ENCODE measurements at regions not wholly inside any gene's neighbourhood (a gene's known extent, or its start where the extent isn't known, plus 50 kb on each side); places are given as distances from the start of the nearest gene placed in this dataset.

GRCh38 chr13:99828123-99828522 lies 143.4 kb downstream of the ZIC5 start:
- H3K4me1 ChIP-seq (ENCODE audit: control insufficient read depth, insufficient read depth, low read length): no peaks in the 10 kb centered on the region
- WGBS, 2 experiments: 100% methylated on average over 1 of the region's 3 CpGs
- H3K4me3 ChIP-seq (ENCODE audit: insufficient read depth, low read depth, low read length): no peak overlapping the region
- no peaks in the 10 kb centered on the region for H3K9me3 ChIP-seq (ENCODE audit: control insufficient read depth, low read length)
- no peaks in the 10 kb centered on the region for H3K36me3 ChIP-seq (ENCODE audit: control insufficient read depth, insufficient read depth, low read length)
- H3K27me3 ChIP-seq (ENCODE audit: control insufficient read depth, insufficient read depth, low read length, poor library complexity, severe bottlenecking): no peaks in the 10 kb centered on the region
- H3K27ac ChIP-seq (ENCODE audit: insufficient read depth, low read depth, low read length, poor library complexity, severe bottlenecking): no peak overlapping the region

DNA sequence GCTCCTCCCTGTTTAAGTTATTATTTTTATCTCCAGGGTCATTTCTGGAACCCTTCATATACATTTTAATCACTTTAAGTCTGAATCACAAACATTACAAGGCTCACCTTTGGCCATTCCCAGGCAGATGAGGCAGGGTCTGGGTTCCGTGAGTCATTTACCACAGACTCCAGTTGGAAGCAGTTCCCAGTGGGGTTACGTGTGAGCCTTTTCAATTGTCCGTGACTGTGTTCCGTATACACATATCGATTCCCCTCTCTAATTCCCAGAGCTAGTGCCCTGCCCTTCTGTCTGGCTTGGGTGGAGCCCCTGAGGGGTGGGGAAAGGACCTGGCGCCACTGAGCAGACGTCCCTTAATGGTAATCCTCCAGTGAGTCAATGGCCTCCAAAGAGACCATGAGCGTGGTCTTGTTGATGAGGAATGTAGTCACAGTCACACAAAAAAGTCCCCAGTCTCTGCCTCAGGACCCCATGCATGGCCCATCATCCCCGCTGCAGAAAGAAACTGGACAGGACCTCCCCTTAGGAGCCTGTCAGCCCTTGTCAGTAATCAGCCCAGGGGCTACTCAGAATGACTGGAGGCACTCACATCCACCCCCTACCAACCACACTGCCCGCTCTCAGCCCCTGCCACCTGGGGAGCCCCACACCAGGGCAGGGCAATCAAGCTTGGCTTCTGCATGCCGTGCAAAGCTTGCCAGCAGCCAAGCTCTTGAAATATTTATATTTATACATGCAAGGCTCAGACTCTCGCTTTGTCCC lies 144.4 kb downstream of the ZIC5 start:
- Histone ChIP-seq H3K27me3 (ENCODE audit: control insufficient read depth, insufficient read depth, low read length, poor library complexity, severe bottlenecking) (no peaks in the 10 kb centered on the region), H3K4me1 (ENCODE audit: control insufficient read depth, insufficient read depth, low read length) (no peaks in the 10 kb centered on the region), H3K4me3 (ENCODE audit: insufficient read depth, low read depth, low read length) (no peak overlapping the region), H3K27ac (ENCODE audit: insufficient read depth, low read depth, low read length, poor library complexity, severe bottlenecking) (no peak overlapping the region), H3K9me3 (ENCODE audit: control insufficient read depth, low read length) (no peaks in the 10 kb centered on the region), H3K36me3 (ENCODE audit: control insufficient read depth, insufficient read depth, low read length) (no peaks in the 10 kb centered on the region)
- WGBS, 2 experiments: 91 to 93% methylated on average over 12 of the region's 12 CpGs

GRCh38 chr13:99823961-99824360 lies 147.6 kb downstream of the ZIC5 start:
- WGBS, 2 experiments: 91 to 97% methylated on average over 2 of the region's 2 CpGs
- H3K9me3 ChIP-seq (ENCODE audit: control insufficient read depth, low read length): no peaks in the 10 kb centered on the region
- no peaks in the 10 kb centered on the region for H3K27me3 ChIP-seq (ENCODE audit: control insufficient read depth, insufficient read depth, low read length, poor library complexity, severe bottlenecking)

DNA sequence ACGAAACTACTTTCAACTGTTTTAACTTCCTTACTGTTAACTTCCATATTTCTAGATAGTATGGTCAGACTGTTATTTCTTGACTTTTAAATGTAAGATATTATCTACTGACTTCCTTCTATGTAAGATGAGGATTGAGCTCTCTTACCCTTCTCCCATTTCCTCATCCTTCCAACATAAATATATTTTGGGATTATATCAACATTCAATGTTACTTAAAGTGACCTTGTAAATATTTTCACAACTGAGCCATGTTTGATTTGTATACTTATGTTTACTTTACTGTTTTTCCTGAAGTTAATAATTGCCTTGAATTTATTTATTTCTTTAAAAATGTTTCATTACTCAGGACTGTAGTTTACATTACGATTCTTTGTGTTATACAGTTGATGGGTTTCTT lies 148.7 kb downstream of the ZIC5 start:
- WGBS, 2 experiments: 95% methylated on average over 2 of the region's 2 CpGs; no CpG with 5 or more reads in 1 of the 2 experiments
- H3K4me3 ChIP-seq (ENCODE audit: insufficient read depth, low read depth, low read length): no peak overlapping the region

More at GRCh38 chr13:99823961-99824360, 147.6 kb downstream of the ZIC5 start:
- H3K4me1 ChIP-seq (ENCODE audit: control insufficient read depth, insufficient read depth, low read length): no peaks in the 10 kb centered on the region
- no peak overlapping the region for H3K27ac ChIP-seq (ENCODE audit: insufficient read depth, low read depth, low read length, poor library complexity, severe bottlenecking)
- no peak overlapping the region for H3K4me3 ChIP-seq (ENCODE audit: insufficient read depth, low read depth, low read length)
- H3K36me3 ChIP-seq (ENCODE audit: control insufficient read depth, insufficient read depth, low read length): no peaks in the 10 kb centered on the region

GRCh38 chr13:99821741-99822140 lies 149.8 kb downstream of the ZIC5 start:
- no peaks in the 10 kb centered on the region for H3K27me3 ChIP-seq (ENCODE audit: control insufficient read depth, insufficient read depth, low read length, poor library complexity, severe bottlenecking)
- H3K4me3 ChIP-seq (ENCODE audit: insufficient read depth, low read depth, low read length): no peak overlapping the region
- no peak overlapping the region for H3K27ac ChIP-seq (ENCODE audit: insufficient read depth, low read depth, low read length, poor library complexity, severe bottlenecking)
- H3K36me3 ChIP-seq (ENCODE audit: control insufficient read depth, insufficient read depth, low read length): no peaks in the 10 kb centered on the region
- H3K4me1 ChIP-seq (ENCODE audit: control insufficient read depth, insufficient read depth, low read length): no peaks in the 10 kb centered on the region
- 94 to 95% methylated on average over 3 of the region's 3 CpGs for WGBS, 2 experiments
- H3K9me3 ChIP-seq (ENCODE audit: control insufficient read depth, low read length): no peaks in the 10 kb centered on the region

More for the DNA sequence above, 148.7 kb downstream of the ZIC5 start:
- no peaks in the 10 kb centered on the region for H3K27me3 ChIP-seq (ENCODE audit: control insufficient read depth, insufficient read depth, low read length, poor library complexity, severe bottlenecking)
- H3K4me1 ChIP-seq (ENCODE audit: control insufficient read depth, insufficient read depth, low read length): no peaks in the 10 kb centered on the region
- no peak overlapping the region for H3K27ac ChIP-seq (ENCODE audit: insufficient read depth, low read depth, low read length, poor library complexity, severe bottlenecking)
- H3K36me3 ChIP-seq (ENCODE audit: control insufficient read depth, insufficient read depth, low read length): no peaks in the 10 kb centered on the region
- H3K9me3 ChIP-seq (ENCODE audit: control insufficient read depth, low read length): no peaks in the 10 kb centered on the region

DNA sequence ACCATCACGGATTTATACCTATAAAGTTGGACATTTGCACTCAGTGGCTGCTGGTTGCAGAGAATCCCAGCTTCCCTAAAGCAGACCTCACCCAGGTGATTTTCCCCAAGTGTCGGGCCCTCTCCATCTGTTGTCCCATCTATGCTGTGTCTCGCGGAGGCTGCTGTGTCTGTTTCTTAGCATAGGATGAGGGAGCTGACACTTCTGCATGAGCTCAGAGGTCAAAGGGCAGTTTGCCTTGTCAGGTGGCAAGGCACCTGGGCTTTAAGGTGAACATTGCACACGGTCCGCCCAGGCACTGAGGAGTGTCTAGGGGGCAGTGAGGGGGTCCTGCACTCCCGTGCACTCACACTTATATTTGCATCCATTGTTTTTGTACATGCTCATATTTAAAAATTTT lies 151.6 kb downstream of the ZIC5 start:
- 86 to 90% methylated on average over 6 to 7 of the region's 7 CpGs for WGBS, 2 experiments
- no peak overlapping the region for H3K4me3 ChIP-seq (ENCODE audit: insufficient read depth, low read depth, low read length)
- H3K9me3 ChIP-seq (ENCODE audit: control insufficient read depth, low read length): no peaks in the 10 kb centered on the region
- no peaks in the 10 kb centered on the region for H3K27me3 ChIP-seq (ENCODE audit: control insufficient read depth, insufficient read depth, low read length, poor library complexity, severe bottlenecking)
- H3K27ac ChIP-seq (ENCODE audit: insufficient read depth, low read depth, low read length, poor library complexity, severe bottlenecking): no peak overlapping the region
- no peaks in the 10 kb centered on the region for H3K36me3 ChIP-seq (ENCODE audit: control insufficient read depth, insufficient read depth, low read length)
- H3K4me1 ChIP-seq (ENCODE audit: control insufficient read depth, insufficient read depth, low read length): no peaks in the 10 kb centered on the region

DNA sequence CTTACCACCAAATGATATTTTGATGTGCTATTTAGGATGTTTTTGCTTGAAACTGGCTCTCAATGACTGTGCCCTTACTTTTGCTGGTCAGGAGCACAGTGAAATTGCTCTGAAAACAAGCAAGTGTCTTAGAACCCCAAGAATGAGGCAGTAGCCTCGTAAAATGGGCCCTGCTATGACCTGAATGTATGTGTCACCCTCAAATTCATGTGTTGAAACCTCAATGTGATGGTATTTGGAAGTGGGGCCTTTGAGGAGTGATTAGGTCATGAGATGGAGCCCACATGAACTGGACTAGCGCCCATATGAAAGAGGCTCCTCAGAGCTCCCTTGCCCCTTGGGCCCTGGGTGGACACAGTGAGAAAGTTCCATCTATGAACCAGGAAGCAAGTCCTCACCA lies 155.2 kb downstream of the ZIC5 start:
- WGBS, 2 experiments: 98 to 100% methylated on average over 2 of the region's 2 CpGs
- H3K9me3 ChIP-seq (ENCODE audit: control insufficient read depth, low read length): no peaks in the 10 kb centered on the region
- no peak overlapping the region for H3K27ac ChIP-seq (ENCODE audit: insufficient read depth, low read depth, low read length, poor library complexity, severe bottlenecking)
- H3K36me3 ChIP-seq (ENCODE audit: control insufficient read depth, insufficient read depth, low read length): no peaks in the 10 kb centered on the region
- H3K27me3 ChIP-seq (ENCODE audit: control insufficient read depth, insufficient read depth, low read length, poor library complexity, severe bottlenecking): no peaks in the 10 kb centered on the region
- H3K4me1 ChIP-seq (ENCODE audit: control insufficient read depth, insufficient read depth, low read length): no peaks in the 10 kb centered on the region
- H3K4me3 ChIP-seq (ENCODE audit: insufficient read depth, low read depth, low read length): no peak overlapping the region

GRCh38 chr13:99813336-99814095 lies 158.1 kb downstream of the ZIC5 start:
- WGBS, 2 experiments: 95 to 96% methylated on average over 5 to 7 of the region's 8 CpGs
- Histone ChIP-seq H3K4me1 (ENCODE audit: control insufficient read depth, insufficient read depth, low read length) (no peaks in the 10 kb centered on the region), H3K36me3 (ENCODE audit: control insufficient read depth, insufficient read depth, low read length) (no peaks in the 10 kb centered on the region), H3K27ac (ENCODE audit: insufficient read depth, low read depth, low read length, poor library complexity, severe bottlenecking) (no peak overlapping the region), H3K4me3 (ENCODE audit: insufficient read depth, low read depth, low read length) (no peak overlapping the region), H3K27me3 (ENCODE audit: control insufficient read depth, insufficient read depth, low read length, poor library complexity, severe bottlenecking) (no peaks in the 10 kb centered on the region), H3K9me3 (ENCODE audit: control insufficient read depth, low read length) (no peaks in the 10 kb centered on the region)

DNA sequence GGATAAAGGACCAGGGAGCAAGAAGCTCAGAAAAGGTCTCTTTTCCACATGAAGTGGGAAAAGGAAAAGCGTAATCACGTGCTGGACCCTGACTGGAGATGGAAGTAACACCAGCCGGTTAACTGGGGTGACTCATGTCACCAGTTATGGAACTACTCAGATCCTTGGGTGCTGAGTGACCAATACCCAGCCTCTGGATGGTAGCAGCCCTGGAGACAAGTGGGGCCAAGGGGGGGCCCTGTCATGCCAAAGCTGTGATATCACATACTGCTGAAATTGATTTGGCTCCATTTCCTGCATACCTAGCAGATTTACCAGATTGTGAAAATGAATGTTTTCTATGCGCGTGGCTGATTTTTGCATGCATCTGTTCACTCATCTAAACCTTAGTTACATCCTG lies 158.9 kb downstream of the ZIC5 start:
- WGBS, 2 experiments: 94 to 97% methylated on average over 5 of the region's 5 CpGs
- Histone ChIP-seq H3K27me3 (ENCODE audit: control insufficient read depth, insufficient read depth, low read length, poor library complexity, severe bottlenecking) (no peaks in the 10 kb centered on the region), H3K4me3 (ENCODE audit: insufficient read depth, low read depth, low read length) (no peak overlapping the region), H3K9me3 (ENCODE audit: control insufficient read depth, low read length) (no peaks in the 10 kb centered on the region), H3K27ac (ENCODE audit: insufficient read depth, low read depth, low read length, poor library complexity, severe bottlenecking) (no peak overlapping the region), H3K36me3 (ENCODE audit: control insufficient read depth, insufficient read depth, low read length) (no peaks in the 10 kb centered on the region), H3K4me1 (ENCODE audit: control insufficient read depth, insufficient read depth, low read length) (no peaks in the 10 kb centered on the region)

DNA sequence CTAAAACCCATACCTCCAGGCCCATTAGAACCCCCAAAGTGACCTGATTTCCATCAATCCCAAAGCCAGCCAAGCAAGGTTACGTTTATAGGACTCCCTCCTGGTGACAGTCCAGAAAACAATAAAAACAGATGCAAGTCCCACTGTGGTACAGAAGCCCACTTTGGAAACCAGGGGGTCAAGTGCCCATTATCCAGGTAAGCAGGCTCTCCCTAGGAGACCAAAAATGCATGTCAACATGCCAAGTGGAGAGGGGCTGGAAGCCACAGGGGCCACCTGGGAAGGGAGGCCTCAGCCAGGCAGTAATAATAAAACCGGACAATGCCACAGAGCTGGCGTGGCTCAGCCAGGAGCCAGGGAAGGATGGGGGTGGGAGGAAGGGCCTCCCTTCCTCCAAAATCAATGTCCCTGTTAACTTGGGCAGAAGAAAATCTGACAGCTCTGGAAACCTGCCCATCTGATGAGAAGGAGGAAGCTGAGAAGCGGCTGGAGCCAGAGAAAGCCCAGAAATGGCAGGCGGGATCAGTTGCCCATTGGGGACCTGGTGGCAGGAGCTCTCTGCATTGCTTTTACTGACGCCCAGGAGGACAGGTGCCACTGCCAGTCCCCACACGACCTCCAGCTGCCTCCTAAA lies 160.4 kb downstream of the ZIC5 start:
- H3K4me1 ChIP-seq (ENCODE audit: control insufficient read depth, insufficient read depth, low read length): peaks cover 8% of the 10 kb centered on the region
- H3K36me3 ChIP-seq (ENCODE audit: control insufficient read depth, insufficient read depth, low read length): no peaks in the 10 kb centered on the region
- WGBS, 2 experiments: 90 to 92% methylated on average over 7 of the region's 7 CpGs
- no peak overlapping the region for H3K4me3 ChIP-seq (ENCODE audit: insufficient read depth, low read depth, low read length)
- no peaks in the 10 kb centered on the region for H3K9me3 ChIP-seq (ENCODE audit: control insufficient read depth, low read length)
- no peaks in the 10 kb centered on the region for H3K27me3 ChIP-seq (ENCODE audit: control insufficient read depth, insufficient read depth, low read length, poor library complexity, severe bottlenecking)
- no peak overlapping the region for H3K27ac ChIP-seq (ENCODE audit: insufficient read depth, low read depth, low read length, poor library complexity, severe bottlenecking)

Data from ectodermal cell (in vitro differentiated cells).